ENCODE measurements at regions not wholly inside any gene's neighbourhood (a gene's known extent, or its start where the extent isn't known, plus 50 kb on each side); places are given as distances from the start of the nearest gene placed in this dataset.
"Not testable (repeated sequence)": the region's sequence is repeated elsewhere in the genome, so short reads cannot be mapped to it uniquely, and the experiment has no call there.

DNA sequence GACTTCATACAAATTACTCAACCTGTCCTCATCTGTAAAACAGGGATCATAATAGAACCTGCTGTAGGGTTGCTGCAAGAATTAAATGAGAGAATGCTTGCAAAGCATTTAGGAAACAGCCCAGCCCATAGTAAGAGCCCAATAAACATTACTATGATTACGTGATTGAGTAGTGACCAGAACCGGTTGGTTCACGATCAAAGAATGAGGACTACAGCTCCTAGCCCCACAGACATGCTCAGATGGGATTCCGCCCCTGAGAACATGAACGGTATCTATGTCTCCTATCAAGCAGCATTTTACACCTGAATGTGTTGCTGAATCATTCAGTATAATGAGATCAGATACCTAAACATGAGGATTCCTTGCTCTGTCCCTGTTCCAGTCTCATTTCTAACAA is 104.8 kb upstream of the ZNF648 start:
- Histone ChIP-seq H3K36me3 (no peaks in the 10 kb centered on the region), H3K4me1 (no peaks in the 10 kb centered on the region), H3K4me3 (no peak overlapping the region), H3K27me3 (no peaks in the 10 kb centered on the region), H3K27ac (no peak overlapping the region), H3K9me3 (no peaks in the 10 kb centered on the region)
- no peak for DNase-seq
- no peak for TF ChIP-seq POLR2A (IDR thresholded peaks at IDR 0.05)
- TF ChIP-seq, protein P1, sequence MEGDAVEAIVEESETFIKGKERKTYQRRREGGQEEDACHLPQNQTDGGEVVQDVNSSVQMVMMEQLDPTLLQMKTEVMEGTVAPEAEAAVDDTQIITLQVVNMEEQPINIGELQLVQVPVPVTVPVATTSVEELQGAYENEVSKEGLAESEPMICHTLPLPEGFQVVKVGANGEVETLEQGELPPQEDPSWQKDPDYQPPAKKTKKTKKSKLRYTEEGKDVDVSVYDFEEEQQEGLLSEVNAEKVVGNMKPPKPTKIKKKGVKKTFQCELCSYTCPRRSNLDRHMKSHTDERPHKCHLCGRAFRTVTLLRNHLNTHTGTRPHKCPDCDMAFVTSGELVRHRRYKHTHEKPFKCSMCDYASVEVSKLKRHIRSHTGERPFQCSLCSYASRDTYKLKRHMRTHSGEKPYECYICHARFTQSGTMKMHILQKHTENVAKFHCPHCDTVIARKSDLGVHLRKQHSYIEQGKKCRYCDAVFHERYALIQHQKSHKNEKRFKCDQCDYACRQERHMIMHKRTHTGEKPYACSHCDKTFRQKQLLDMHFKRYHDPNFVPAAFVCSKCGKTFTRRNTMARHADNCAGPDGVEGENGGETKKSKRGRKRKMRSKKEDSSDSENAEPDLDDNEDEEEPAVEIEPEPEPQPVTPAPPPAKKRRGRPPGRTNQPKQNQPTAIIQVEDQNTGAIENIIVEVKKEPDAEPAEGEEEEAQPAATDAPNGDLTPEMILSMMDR (IDR thresholded peaks at IDR 0.05): no peak

GRCh38 chr1:182164273-182164672 is 102.8 kb upstream of the ZNF648 start:
- H3K27ac ChIP-seq: peak overlapping the region; percentile 36 to 74 (median 56)
- DNase-seq: no peak
- no peak overlapping the region for H3K4me3 ChIP-seq
- no peaks in the 10 kb centered on the region for H3K27me3 ChIP-seq
- no peaks in the 10 kb centered on the region for H3K4me1 ChIP-seq
- TF ChIP-seq, protein P1 (IDR thresholded peaks at IDR 0.05): no peak
- no peaks in the 10 kb centered on the region for H3K36me3 ChIP-seq
- no peaks in the 10 kb centered on the region for H3K9me3 ChIP-seq

DNA sequence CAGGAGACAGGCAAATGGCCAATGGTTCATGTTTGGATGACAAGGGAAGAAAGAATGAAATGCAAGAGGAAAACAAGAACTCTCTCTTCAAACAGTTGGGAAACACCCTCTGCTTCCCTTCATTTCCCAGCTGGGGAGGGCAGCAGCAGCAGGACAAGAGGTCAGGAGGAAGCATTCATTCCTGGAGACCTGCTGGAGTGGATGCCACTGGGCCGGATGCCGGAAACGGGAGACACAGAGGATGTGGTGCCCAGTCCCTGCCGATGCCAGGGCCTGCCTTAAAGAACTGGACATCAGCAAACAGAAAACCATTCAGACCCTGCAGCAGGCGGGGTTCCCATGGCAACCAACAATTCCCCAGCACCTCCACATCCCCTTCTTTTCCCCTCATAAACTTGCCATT is 102.3 kb upstream of the ZNF648 start:
- DNase-seq: peak in 1 of 3 donors; percentile 63
- Histone ChIP-seq H3K4me1 (no peaks in the 10 kb centered on the region), H3K4me3 (no peak overlapping the region), H3K27me3 (no peaks in the 10 kb centered on the region), H3K9me3 (no peaks in the 10 kb centered on the region), H3K36me3 (no peaks in the 10 kb centered on the region), H3K27ac (peak overlapping the region; percentile 36 to 74 (median 56))
- TF ChIP-seq, protein P1 (IDR thresholded peaks at IDR 0.05): no peak
- no peak for TF ChIP-seq POLR2A (IDR thresholded peaks at IDR 0.05)

GRCh38 chr1:182159443-182159842 is 97.9 kb upstream of the ZNF648 start:
- TF ChIP-seq, protein P1 (IDR thresholded peaks at IDR 0.05): no peak
- TF ChIP-seq POLR2A (IDR thresholded peaks at IDR 0.05): no peak
- no peak overlapping the region for H3K4me3 ChIP-seq

GRCh38 chr1:182157187-182157586 is 95.7 kb upstream of the ZNF648 start:
- no peak overlapping the region for H3K4me3 ChIP-seq
- no peaks in the 10 kb centered on the region for H3K36me3 ChIP-seq
- no peak overlapping the region for H3K27ac ChIP-seq
- TF ChIP-seq, protein P1 (IDR thresholded peaks at IDR 0.05): no peak
- no peak for TF ChIP-seq POLR2A (IDR thresholded peaks at IDR 0.05)
- DNase-seq: no peak
- H3K4me1 ChIP-seq: no peaks in the 10 kb centered on the region
- H3K9me3 ChIP-seq: no peaks in the 10 kb centered on the region
- H3K27me3 ChIP-seq: no peaks in the 10 kb centered on the region

More at GRCh38 chr1:182159443-182159842, 97.9 kb upstream of the ZNF648 start:
- no peak overlapping the region for H3K27ac ChIP-seq
- H3K4me1 ChIP-seq: no peaks in the 10 kb centered on the region
- H3K9me3 ChIP-seq: no peaks in the 10 kb centered on the region
- H3K36me3 ChIP-seq: no peaks in the 10 kb centered on the region
- DNase-seq: no peak
- no peaks in the 10 kb centered on the region for H3K27me3 ChIP-seq

- not testable (repeated sequence) for DNase-seq, H3K4me3 ChIP-seq, H3K27me3 ChIP-seq, H3K4me1 ChIP-seq, H3K27ac ChIP-seq, H3K9me3 ChIP-seq, H3K36me3 ChIP-seq
These were observed 92.9 kb upstream of the ZNF648 start for GRCh38 chr1:182154425-182154824.

Data from Peyer's patch (tissue), 4 donors.